B cell (primary cell): ENCODE measurements at regions not wholly inside any gene's neighbourhood (a gene's known extent, or its start where the extent isn't known, plus 50 kb on each side); places are given as distances from the start of the nearest gene placed in this dataset.

Source experiments
- ATAC-seq: fragments of 200-7000 bp; cut with Tn5 transposase; one replicate; pipeline ENCODE4 v1.10.0; 2021; ENCODE audit warnings: low read depth, mild to moderate bottlenecking, moderate number of reproducible peaks, moderate library complexity
- CTCF ChIA-PET: fragments of 350-600 bp; sonication (Branson Sonifier 250); formaldehyde crosslinking; loops from one replicate; lab custom pipeline; 2021; ENCODE audit warnings: antibody characterized with exemption, inconsistent platforms; lab: Charles Lee
- POLR2A ChIA-PET: fragments of 350-600 bp; sonication (Branson Sonifier 250); formaldehyde crosslinking; loops from one replicate; lab custom pipeline; 2021; ENCODE audit warnings: antibody characterized with exemption; lab: Charles Lee
- DNase-seq: peaks from one replicate; pipeline ENCODE4 v3.0.0; 2013
- H2AFZ ChIP-seq: 2 replicates; pipeline ENCODE4 v1.6.1; 2012; ENCODE audit warnings: mild to moderate bottlenecking, low read depth, low read length; ENCODE audit not compliant: insufficient read depth, poor library complexity, severe bottlenecking
- H3K27ac ChIP-seq, 2 donors: 1 replicate in 1 of 2; 2 replicates in 1 of 2; pipeline ENCODE4 v1.5.1; 2012 to 2013; ENCODE audit warnings: low read length in 2 of 2, mild to moderate bottlenecking in 2 of 2, moderate library complexity in 1 of 2
- H3K27me3 ChIP-seq, 4 experiments: fragments of 200-600 bp in 1 of 4; sonication (generic) in 1 of 4; replicated peaks in 1 of 4; 1 replicate in 2 of 4; 2 replicates in 2 of 4; pipeline versions ENCODE4 v1.6.1 to v1.7.0; 2013 to 2016; ENCODE audit warnings: low read length in 3 of 4, mild to moderate bottlenecking in 2 of 4, mixed read lengths in 1 of 4, moderate library complexity in 1 of 4; ENCODE audit not compliant: insufficient read depth in 4 of 4, control insufficient read depth in 3 of 4; ENCODE audit errors: control extremely low read depth in 1 of 4
- H3K36me3 ChIP-seq, 2 experiments: replicated peaks in 1 of 2; 1 replicate in 1 of 2; 2 replicates in 1 of 2; pipeline versions ENCODE4 v1.6.1 to v1.7.1; 2013; ENCODE audit warnings: low read length in 1 of 2; ENCODE audit not compliant: insufficient read depth in 2 of 2, control insufficient read depth in 1 of 2; ENCODE audit errors: control extremely low read depth in 1 of 2, extremely low read depth in 1 of 2
- H3K4me1 ChIP-seq, 2 donors: fragments of 200-600 bp in 1 of 2; sonication (generic) in 1 of 2; 1 replicate in 1 of 2; 2 replicates in 1 of 2; pipeline versions ENCODE4 v1.5.1 to v1.6.1; 2013 to 2017; ENCODE audit warnings: low read length in 2 of 2; ENCODE audit not compliant: control insufficient read depth in 2 of 2, insufficient read depth in 2 of 2
- H3K4me2 ChIP-seq: replicated peaks from 2 replicates; pipeline ENCODE3; 2012; ENCODE audit warnings: mild to moderate bottlenecking, low read depth, low read length; ENCODE audit not compliant: poor library complexity, severe bottlenecking
- H3K4me3 ChIP-seq, 5 experiments: fragments of 200-600 bp in 1 of 5; sonication (generic) in 1 of 5; 1 replicate in 3 of 5; 2 replicates in 2 of 5; pipeline versions ENCODE4 v1.5.1 to v1.7.0; 2011 to 2016; ENCODE audit warnings: low read length in 4 of 5, mild to moderate bottlenecking in 4 of 5, low read depth in 2 of 5, control low read depth in 1 of 5, moderate library complexity in 1 of 5; ENCODE audit not compliant: insufficient read depth in 1 of 5; ENCODE audit errors: control extremely low read depth in 1 of 5, extremely low read depth in 1 of 5
- H3K79me2 ChIP-seq: fragments of 200-600 bp; sonication (generic); one replicate; pipeline ENCODE4 v1.6.0; 2016; ENCODE audit warnings: low read length; ENCODE audit not compliant: control insufficient read depth, insufficient read depth
- H3K9ac ChIP-seq: fragments of 200-600 bp; sonication (generic); 2 replicates; pipeline ENCODE4 v1.6.1; 2017; ENCODE audit warnings: mild to moderate bottlenecking, low read length, moderate library complexity
- H3K9me3 ChIP-seq, 3 donors: one replicate each; pipeline versions ENCODE4 v1.6.1 to v1.7.1; 2013; ENCODE audit warnings: low read length in 2 of 3; ENCODE audit not compliant: control insufficient read depth in 2 of 3, insufficient read depth in 1 of 3; ENCODE audit errors: control extremely low read depth in 1 of 3
- H4K20me1 ChIP-seq: 2 replicates; pipeline ENCODE4 v1.6.0; 2012; ENCODE audit warnings: mild to moderate bottlenecking, low read length; ENCODE audit not compliant: insufficient read depth, control insufficient read depth, poor library complexity, severe bottlenecking
- H3K27ac Mint-ChIP-seq: one replicate; pipeline ENCODE4 v1.8.0; 2021; ENCODE audit warnings: mixed read lengths
- H3K27me3 Mint-ChIP-seq: one replicate; pipeline ENCODE4 v1.8.0; 2021; ENCODE audit warnings: mixed read lengths
- H3K4me1 Mint-ChIP-seq: one replicate; pipeline ENCODE4 v1.8.0; 2021; ENCODE audit warnings: mixed read lengths
- H3K4me3 Mint-ChIP-seq: one replicate; pipeline ENCODE4 v1.8.0; 2021; ENCODE audit warnings: mixed read lengths
- H3K9me3 Mint-ChIP-seq: one replicate; pipeline ENCODE4 v1.8.0; 2022; ENCODE audit warnings: mixed read lengths; ENCODE audit not compliant: insufficient read depth
- CTCF ChIP-seq: fragments of 200-600 bp; IDR thresholded peaks from one replicate; pipeline ENCODE4 v1.8.0; 2022; ENCODE audit warnings: antibody characterized with exemption, mild to moderate bottlenecking
- EZH2 ChIP-seq: IDR thresholded peaks from 2 replicates; pipeline ENCODE4 v1.6.1; 2012; ENCODE audit warnings: borderline replicate concordance, low read depth, mild to moderate bottlenecking, moderate library complexity, low read length; ENCODE audit not compliant: insufficient read depth, poor library complexity, severe bottlenecking
- WGBS: methylation state at CpG from one replicate; pipeline ENCODE4 v1.1.5; 2013; ENCODE audit warnings: missing lambda C conversion rate; ENCODE audit not compliant: insufficient coverage; 5-methylcytosine and 5-hydroxymethylcytosine counted together
- intact Hi-C: fragments of 100-400 bp; cut with micrococcal nuclease; formaldehyde crosslinking; loops from one replicate; pipeline ENCODE4 v1.10.0; 2022

- H3K4me2 ChIP-seq: no peak overlapping the region
- no peaks in the 10 kb centered on the region for H3K4me1 Mint-ChIP-seq
- H3K27me3 Mint-ChIP-seq: no peaks in the 10 kb centered on the region
- no peak overlapping the region for H2AFZ ChIP-seq
- intact Hi-C loops: no loop called here
- H3K27ac ChIP-seq: no peak overlapping the region
- 72% methylated on average over 3 of the region's 3 CpGs for WGBS
- no peak for TF ChIP-seq CTCF
- TF ChIP-seq EZH2: no peak
- ChIA-PET CTCF (no interaction called here), POLR2A (no interaction called here)
- ATAC-seq (no peak), DNase-seq (no peak)
- no peaks in the 10 kb centered on the region for H3K36me3 ChIP-seq
- no peak overlapping the region for H3K27ac Mint-ChIP-seq
- no peak overlapping the region for H3K4me3 Mint-ChIP-seq
- no peaks in the 10 kb centered on the region for H3K27me3 ChIP-seq
- H3K9me3 Mint-ChIP-seq: peaks cover 2% of the 10 kb centered on the region
- H3K79me2 ChIP-seq: no peaks in the 10 kb centered on the region
- H3K4me3 ChIP-seq: no peak overlapping the region
- H3K9ac ChIP-seq: no peak overlapping the region
- no peaks in the 10 kb centered on the region for H3K4me1 ChIP-seq
- H4K20me1 ChIP-seq: no peaks in the 10 kb centered on the region
- H3K9me3 ChIP-seq: peaks cover 0 to 14% (median 0%) of the 10 kb centered on the region in 3 donors
Measured at GRCh38 chr11:41789376-41789775, 329.9 kb upstream of the LRRC4C start.

- H3K79me2 ChIP-seq: no peaks in the 10 kb centered on the region
- no peak overlapping the region for H3K9ac ChIP-seq
- H3K27me3 ChIP-seq: no peaks in the 10 kb centered on the region
- Mint-ChIP-seq H3K27me3 (no peaks in the 10 kb centered on the region), H3K4me1 (no peaks in the 10 kb centered on the region), H3K9me3 (peaks cover 2% of the 10 kb centered on the region), H3K27ac (no peak overlapping the region), H3K4me3 (no peak overlapping the region)
- H3K4me2 ChIP-seq: no peak overlapping the region
- H4K20me1 ChIP-seq: no peaks in the 10 kb centered on the region
- ATAC-seq (no peak), DNase-seq (no peak)
- H3K4me3 ChIP-seq: no peak overlapping the region
- H3K27ac ChIP-seq: no peak overlapping the region
- ChIA-PET POLR2A (no interaction called here), CTCF (no interaction called here)
- no CpG with 5 or more reads among the region's 1 CpG for WGBS
- no peaks in the 10 kb centered on the region for H3K4me1 ChIP-seq
- H2AFZ ChIP-seq: no peak overlapping the region
- H3K9me3 ChIP-seq: peaks cover 0 to 10% (median 0%) of the 10 kb centered on the region in 3 donors
- TF ChIP-seq EZH2: no peak
- intact Hi-C loops: no loop called here
- no peaks in the 10 kb centered on the region for H3K36me3 ChIP-seq
Measured at GRCh38 chr11:41795004-41795403, 335.6 kb upstream of the LRRC4C start.
